ENCODE measurements at regions not wholly inside any gene's neighbourhood (a gene's known extent, or its start where the extent isn't known, plus 50 kb on each side); places are given as distances from the start of the nearest gene placed in this dataset.

DNA sequence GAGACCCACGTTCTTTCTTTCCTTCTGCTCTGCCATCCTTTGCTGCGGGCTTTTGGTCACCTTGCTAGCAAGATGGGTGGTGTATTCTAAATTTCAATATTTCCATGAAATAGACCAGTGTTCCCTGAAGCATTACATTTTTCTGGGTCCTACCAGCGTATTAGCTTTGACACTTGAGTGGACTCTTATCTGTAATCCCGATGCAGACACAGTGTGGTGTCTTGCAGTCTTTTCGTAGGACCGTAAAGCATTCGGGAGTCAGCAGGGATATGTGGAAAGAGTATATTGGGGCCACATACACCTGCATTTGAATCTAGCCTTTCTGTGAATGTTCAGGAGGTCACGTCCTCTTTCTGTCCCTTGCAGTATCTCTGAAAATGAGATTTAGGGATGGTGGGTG lies 124.7 kb upstream of the CPEB4 start:
- no peak for DNase-seq (ENCODE audit: low read depth in 2 of 2)

GRCh38 chr5:173764332-173765028 lies 123.7 kb upstream of the CPEB4 start:
- DNase-seq (ENCODE audit: low read depth in 2 of 2): peak; percentile 78 to 96

GRCh38 chr5:173765029-173765644 lies 123.0 kb upstream of the CPEB4 start:
- DNase-seq (ENCODE audit: low read depth in 2 of 2): peak in 1 of 2 donors; percentile 8

DNA sequence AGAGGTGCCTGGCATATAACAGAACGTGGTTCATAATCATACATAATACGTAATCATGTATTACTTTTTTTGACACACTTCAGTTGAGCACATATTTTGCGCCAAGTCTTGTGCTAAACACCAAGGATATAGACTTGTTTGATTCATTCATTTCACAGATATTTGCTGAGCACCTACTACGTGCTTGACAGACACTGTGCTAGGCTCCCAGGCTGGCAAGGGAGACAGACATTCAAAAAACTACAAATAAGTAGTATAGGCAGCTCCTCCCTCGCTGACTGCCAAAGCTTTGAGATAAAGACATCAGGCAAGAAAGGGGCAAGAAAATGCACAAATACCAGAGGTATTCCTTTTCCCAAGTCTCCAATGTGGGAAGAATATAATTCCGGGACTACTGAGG lies 122.5 kb upstream of the CPEB4 start:
- no peak for DNase-seq (ENCODE audit: low read depth in 2 of 2)

- DNase-seq (ENCODE audit: low read depth in 2 of 2): no peak
Observed at GRCh38 chr5:173767574-173768266, 120.4 kb upstream of the CPEB4 start.

DNA sequence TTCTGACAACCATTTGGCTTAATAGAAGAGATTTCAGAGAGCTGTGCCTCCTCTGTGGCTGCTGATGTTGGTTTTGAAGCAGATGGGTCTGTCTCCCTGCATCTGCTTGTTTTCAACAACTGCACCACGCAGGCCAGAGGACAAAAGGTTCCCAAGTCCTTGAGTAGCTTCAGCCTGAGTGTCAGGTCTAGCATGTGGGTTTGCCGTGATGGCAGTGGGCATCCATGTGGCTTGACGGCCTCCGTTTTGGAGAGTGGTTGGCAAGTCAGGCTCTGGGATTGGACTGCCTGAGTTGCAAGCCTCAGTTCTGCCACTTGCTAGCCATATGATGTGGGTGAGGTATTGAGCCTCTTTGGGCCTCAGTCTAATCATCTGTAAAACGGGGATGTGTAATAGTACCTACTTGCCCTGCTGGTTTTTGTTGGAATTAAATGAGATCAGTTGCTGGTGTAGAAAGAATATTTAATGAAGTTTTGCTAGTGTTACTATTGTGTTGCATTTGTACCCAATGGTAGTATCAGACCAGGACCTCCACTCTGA lies 119.8 kb upstream of the CPEB4 start:
- no peak for DNase-seq (ENCODE audit: low read depth in 2 of 2)

DNA sequence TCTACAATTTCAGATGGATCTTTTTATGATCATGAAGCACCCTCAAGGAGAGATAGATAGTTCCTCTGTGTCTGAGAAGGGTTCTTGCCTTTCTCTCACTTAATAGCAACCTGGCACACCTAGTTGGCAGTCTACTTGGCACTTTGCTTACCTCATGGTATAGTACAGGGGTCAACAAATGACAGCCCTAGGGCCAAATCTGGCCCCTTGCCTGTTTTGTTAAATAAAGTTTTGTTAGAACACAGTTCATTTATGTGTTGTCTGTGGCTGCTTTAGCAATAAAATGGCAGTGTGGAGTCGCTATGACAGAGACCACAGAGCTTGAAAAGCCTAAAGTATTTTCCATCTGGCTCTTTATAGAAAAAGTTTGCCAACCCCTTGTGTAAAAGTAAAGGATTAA lies 119.3 kb upstream of the CPEB4 start:
- no peak for DNase-seq (ENCODE audit: low read depth in 2 of 2)

DNA sequence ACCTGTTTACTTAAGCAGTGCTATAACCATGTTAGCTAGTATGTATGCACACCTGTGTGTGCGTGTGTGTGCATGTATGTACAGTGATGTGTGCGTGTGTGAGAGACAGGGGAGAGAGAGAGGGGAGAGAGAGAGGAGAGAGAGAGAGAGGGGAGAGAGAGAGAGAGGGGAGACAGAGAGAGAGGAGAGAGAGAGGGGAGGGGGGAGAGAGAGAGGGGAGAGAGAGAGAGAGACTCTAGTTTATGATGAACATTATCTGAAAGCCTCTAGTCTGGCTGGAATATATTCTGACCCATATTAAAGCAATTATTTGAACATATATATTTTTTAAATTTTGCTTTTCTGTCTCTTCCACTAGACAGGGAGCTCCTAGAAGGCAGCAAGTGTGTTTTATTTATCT lies 117.5 kb upstream of the CPEB4 start:
- no peak for DNase-seq (ENCODE audit: low read depth in 2 of 2)

GRCh38 chr5:173771121-173771724 lies 116.9 kb upstream of the CPEB4 start:
- peak in 1 of 2 donors; percentile 29 for DNase-seq (ENCODE audit: low read depth in 2 of 2)

GRCh38 chr5:173771725-173772383 lies 116.3 kb upstream of the CPEB4 start:
- DNase-seq (ENCODE audit: low read depth in 2 of 2): no peak

GRCh38 chr5:173772384-173773059 lies 115.6 kb upstream of the CPEB4 start:
- DNase-seq (ENCODE audit: low read depth in 2 of 2): no peak

GRCh38 chr5:173774271-173774761 lies 113.8 kb upstream of the CPEB4 start:
- no peak for DNase-seq (ENCODE audit: low read depth in 2 of 2)

DNA sequence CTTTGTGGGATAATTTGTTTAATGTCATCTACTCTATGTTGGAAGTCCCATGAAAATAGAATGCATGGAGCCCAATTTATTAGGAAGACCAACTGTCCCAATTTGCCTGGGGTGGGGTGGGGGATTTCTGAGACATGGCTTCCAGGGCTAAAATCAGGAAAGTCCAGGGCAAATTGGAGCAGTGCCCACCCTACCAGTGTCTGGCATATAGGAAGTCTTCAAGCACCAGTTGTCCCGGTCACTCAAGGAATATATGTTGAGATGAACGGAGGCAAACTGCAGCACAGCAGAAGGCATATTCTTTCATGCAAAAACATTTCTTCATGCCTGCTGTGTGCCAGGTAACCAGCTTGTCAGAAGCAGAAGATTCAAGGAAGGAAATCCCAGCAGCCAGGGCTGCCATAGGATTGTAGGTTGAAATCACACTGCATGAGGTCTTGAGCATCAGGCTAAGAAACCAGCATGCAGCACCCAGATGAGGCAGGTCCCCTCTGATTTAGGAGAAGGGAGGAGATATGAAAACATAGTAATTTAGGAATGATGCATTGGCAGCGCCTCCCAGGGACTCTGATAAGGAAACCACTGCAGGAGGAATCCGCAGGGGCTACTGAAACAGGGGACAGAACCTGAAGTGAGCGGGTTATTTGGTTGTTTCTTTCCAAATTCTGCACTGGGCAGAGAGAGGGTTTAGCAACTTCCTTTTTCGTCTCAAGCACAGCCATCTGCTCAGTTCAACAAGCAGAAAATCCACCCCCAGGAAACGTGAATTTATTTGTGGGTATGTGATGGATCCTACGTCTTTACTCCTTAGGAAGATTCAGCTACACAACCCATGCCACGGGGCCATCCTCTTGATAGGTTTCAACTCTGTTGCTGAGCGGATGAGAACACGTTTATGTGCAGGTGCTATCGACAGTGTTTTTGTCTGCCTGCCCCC lies 112.6 kb upstream of the CPEB4 start:
- no peak for DNase-seq (ENCODE audit: low read depth in 2 of 2)

DNA sequence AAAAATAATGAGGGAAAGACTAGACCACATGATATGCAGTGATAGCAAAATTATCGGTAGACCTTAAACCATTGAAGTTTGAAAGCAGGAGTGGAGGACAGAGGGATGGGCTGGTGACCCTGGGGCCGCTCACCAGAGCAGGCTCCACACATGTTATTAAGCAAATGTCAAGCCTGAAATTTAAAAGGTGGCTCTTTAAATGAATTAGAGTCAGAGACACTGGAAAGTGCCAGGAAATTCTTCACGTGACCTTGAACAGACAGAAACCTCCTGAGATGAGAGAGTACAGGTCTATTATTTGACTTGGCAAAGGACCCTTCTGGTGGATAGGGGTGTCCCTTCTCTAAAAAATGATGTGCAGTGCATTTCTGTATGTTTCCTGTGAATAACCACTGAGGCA lies 111.0 kb upstream of the CPEB4 start:
- no peak for DNase-seq (ENCODE audit: low read depth in 2 of 2)

GRCh38 chr5:173777674-173778073 lies 110.5 kb upstream of the CPEB4 start:
- no peak for DNase-seq (ENCODE audit: low read depth in 2 of 2)

GRCh38 chr5:173778152-173778782 lies 109.9 kb upstream of the CPEB4 start:
- DNase-seq (ENCODE audit: low read depth in 2 of 2): peak; percentile 30 to 47

DNA sequence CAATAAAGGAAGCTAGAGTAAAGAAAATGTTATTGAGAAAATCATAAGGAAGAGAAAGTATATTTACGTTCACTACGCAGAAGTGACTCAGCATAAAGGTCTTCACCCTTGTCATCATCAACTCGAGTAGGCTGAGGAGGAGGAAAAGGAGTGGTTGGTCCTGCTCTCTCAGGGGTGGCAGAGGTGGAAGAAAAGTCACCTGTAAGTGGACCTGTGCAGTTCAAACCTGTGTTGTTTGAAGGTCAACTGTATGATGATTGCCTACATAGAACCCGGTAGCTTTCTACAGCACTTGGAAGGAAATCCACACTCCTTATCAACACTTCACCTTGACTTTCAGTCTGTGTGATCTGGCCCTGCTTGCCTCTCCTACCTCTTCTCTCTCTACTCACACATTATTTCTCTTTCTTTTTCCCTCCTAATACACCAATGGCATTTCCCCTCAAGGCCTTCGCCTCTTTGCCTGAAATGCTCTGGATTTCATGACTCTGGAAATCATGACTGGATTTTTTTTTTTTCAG lies 109.3 kb upstream of the CPEB4 start:
- DNase-seq (ENCODE audit: low read depth in 2 of 2): peak in 1 of 2 donors; percentile 46

GRCh38 chr5:173780235-173781234 lies 107.6 kb upstream of the CPEB4 start:
- no peak for DNase-seq (ENCODE audit: low read depth in 2 of 2)

Measured in dermis microvascular lymphatic vessel endothelial cell (primary cell).